Smooth muscle cell (in vitro differentiated cells): ENCODE measurements at regions not wholly inside any gene's neighbourhood (a gene's known extent, or its start where the extent isn't known, plus 50 kb on each side); places are given as distances from the start of the nearest gene placed in this dataset.

ENCODE experiments used
- DNase-seq: peaks from one replicate; lab custom pipeline; 2025; ENCODE audit not compliant: unreplicated experiment; lab: John Stamatoyannopoulos, UW
- H2AFZ ChIP-seq: fragments of 200-600 bp; sonication (generic); 2 replicates; pipeline ENCODE4 v1.6.0; 2016; ENCODE audit warnings: antibody characterized with exemption, low read depth, mild to moderate bottlenecking
- H3F3A ChIP-seq: fragments of 200-600 bp; sonication (generic); 2 replicates; pipeline ENCODE4 v1.6.0; 2017; ENCODE audit warnings: antibody characterized with exemption, low read depth
- H3K27ac ChIP-seq: fragments of 200-600 bp; sonication (generic); 2 replicates; pipeline ENCODE4 v1.5.1; 2016; ENCODE audit warnings: low read depth, mild to moderate bottlenecking
- H3K27me3 ChIP-seq: fragments of 200-600 bp; sonication (generic); 2 replicates; pipeline ENCODE4 v1.6.1; 2016; ENCODE audit warnings: low read depth, mild to moderate bottlenecking
- H3K36me3 ChIP-seq: fragments of 200-600 bp; sonication (generic); 2 replicates; pipeline ENCODE4 v1.5.1; 2016; ENCODE audit warnings: low read depth
- H3K4me1 ChIP-seq: fragments of 200-600 bp; sonication (generic); 2 replicates; pipeline ENCODE4 v1.5.1; 2016; ENCODE audit warnings: low read depth
- H3K4me2 ChIP-seq: fragments of 200-600 bp; sonication (generic); 2 replicates; pipeline ENCODE4 v1.6.0; 2016; ENCODE audit warnings: mild to moderate bottlenecking
- H3K4me3 ChIP-seq: fragments of 200-600 bp; sonication (generic); 2 replicates; pipeline ENCODE4 v1.5.1; 2016; ENCODE audit warnings: mild to moderate bottlenecking
- H3K79me2 ChIP-seq: fragments of 200-600 bp; sonication (generic); 2 replicates; pipeline ENCODE4 v1.6.0; 2016; ENCODE audit warnings: low read depth, mild to moderate bottlenecking
- H3K9ac ChIP-seq: fragments of 200-600 bp; sonication (generic); 2 replicates; pipeline ENCODE4 v1.6.0; 2016; ENCODE audit warnings: low read depth
- H3K9me3 ChIP-seq: fragments of 200-600 bp; sonication (generic); replicated peaks from 2 replicates; pipeline ENCODE4 v1.5.1; 2016; ENCODE audit warnings: low read depth
- H4K20me1 ChIP-seq: fragments of 200-600 bp; sonication (generic); 2 replicates; pipeline ENCODE4 v1.6.0; 2016; ENCODE audit warnings: low read depth
- CTCF ChIP-seq: fragments of 200-600 bp; sonication (generic); IDR thresholded peaks from 2 replicates; pipeline ENCODE4 v1.5.1; 2017; ENCODE audit warnings: borderline replicate concordance, mild to moderate bottlenecking, antibody characterized with exemption; ENCODE audit not compliant: insufficient read depth, poor library complexity, severe bottlenecking
- WGBS: methylation state at CpG from one replicate; pipeline ENCODE4 v1.1.7; 2016; ENCODE audit warnings: low lambda C conversion rate; 5-methylcytosine and 5-hydroxymethylcytosine counted together

GRCh38 chr18:32884543-32884942, 111.7 kb upstream of the KLHL14 start:
- Histone ChIP-seq H4K20me1 (no peaks in the 10 kb centered on the region), H3K4me2 (no peak overlapping the region), H3F3A (no peaks in the 10 kb centered on the region), H2AFZ (no peak overlapping the region), H3K4me1 (peaks cover 48% of the 10 kb centered on the region), H3K9me3 (no peaks in the 10 kb centered on the region), H3K4me3 (no peak overlapping the region), H3K9ac (no peak overlapping the region), H3K79me2 (no peaks in the 10 kb centered on the region), H3K27me3 (peaks cover 47% of the 10 kb centered on the region), H3K36me3 (no peaks in the 10 kb centered on the region), H3K27ac (no peak overlapping the region)
- no peak for DNase-seq
- TF ChIP-seq CTCF, result no peak
- 88% methylated on average over 2 of the region's 2 CpGs for whole genome bisulfite sequencing

GRCh38 chr18:32881009-32881408, 108.2 kb upstream of the KLHL14 start:
- Histone ChIP-seq H3K36me3 (no peaks in the 10 kb centered on the region), H3K4me1 (peaks cover 30% of the 10 kb centered on the region), H2AFZ (no peak overlapping the region), H3K9me3 (no peaks in the 10 kb centered on the region), H3K27me3 (peaks cover 59% of the 10 kb centered on the region), H3K27ac (no peak overlapping the region), H3K4me2 (no peak overlapping the region), H3K4me3 (no peak overlapping the region), H3K9ac (no peak overlapping the region), H3F3A (no peaks in the 10 kb centered on the region), H3K79me2 (no peaks in the 10 kb centered on the region), H4K20me1 (no peaks in the 10 kb centered on the region)
- no peak for DNase-seq
- no peak for TF ChIP-seq CTCF
- whole genome bisulfite sequencing, result 91% methylated on average over 4 of the region's 4 CpGs

- H3F3A ChIP-seq, result no peaks in the 10 kb centered on the region
- H3K79me2 ChIP-seq, result no peaks in the 10 kb centered on the region
- no peak overlapping the region for H3K4me2 ChIP-seq
- no peak for TF ChIP-seq CTCF
- H2AFZ ChIP-seq, result no peak overlapping the region
- no peak for DNase-seq
- H3K27me3 ChIP-seq, result peaks cover 71% of the 10 kb centered on the region
- no peaks in the 10 kb centered on the region for H3K9me3 ChIP-seq
- H4K20me1 ChIP-seq, result no peaks in the 10 kb centered on the region
- H3K4me1 ChIP-seq, result peaks cover 30% of the 10 kb centered on the region
- WGBS, result 65% methylated on average over 3 of the region's 3 CpGs
- H3K4me3 ChIP-seq, result no peak overlapping the region
- no peak overlapping the region for H3K9ac ChIP-seq
- H3K27ac ChIP-seq, result no peak overlapping the region
- H3K36me3 ChIP-seq, result no peaks in the 10 kb centered on the region
These were observed 106.7 kb upstream of the KLHL14 start for GRCh38 chr18:32879497-32879896.

- 74% methylated on average over 2 of the region's 2 CpGs for WGBS
These were observed 105.6 kb upstream of the KLHL14 start for GRCh38 chr18:32878436-32878835.

More at GRCh38 chr18:32878436-32878835, 105.6 kb upstream of the KLHL14 start:
- Histone ChIP-seq H4K20me1 (no peaks in the 10 kb centered on the region), H3K4me1 (peaks cover 30% of the 10 kb centered on the region), H3K9me3 (no peaks in the 10 kb centered on the region), H3K27ac (no peak overlapping the region), H3K79me2 (no peaks in the 10 kb centered on the region), H3K4me2 (no peak overlapping the region), H3K9ac (no peak overlapping the region), H2AFZ (no peak overlapping the region), H3K27me3 (peaks cover 73% of the 10 kb centered on the region), H3K36me3 (no peaks in the 10 kb centered on the region), H3K4me3 (no peak overlapping the region), H3F3A (no peaks in the 10 kb centered on the region)
- DNase-seq, result no peak
- TF ChIP-seq CTCF, result no peak
